GM13976 (cell line): ENCODE measurements at regions not wholly inside any gene's neighbourhood (a gene's known extent, or its start where the extent isn't known, plus 50 kb on each side); places are given as distances from the start of the nearest gene placed in this dataset.

Source experiments
- DNase-seq: peaks from one replicate; pipeline ENCODE4 v3.0.0; 2012; ENCODE audit warnings: low spot score
- CTCF ChIP-seq: IDR thresholded peaks from 2 replicates; pipeline ENCODE4 v1.5.1; 2012; ENCODE audit warnings: borderline replicate concordance, mild to moderate bottlenecking; ENCODE audit not compliant: insufficient read depth; ENCODE audit errors: extremely low read depth, missing control alignments, control extremely low read depth
- in situ Hi-C: fragments of 300-500 bp; cut with MboI; formaldehyde crosslinking; loops from one replicate; pipeline ENCODE4 v1.12.0; 2022; ENCODE audit warnings: low sequenced_read_pairs, mixed read lengths, inconsistent platforms; ENCODE audit not compliant: unreplicated experiment

- no peak for DNase-seq
- TF ChIP-seq CTCF, result no peak
- in situ Hi-C loops, result no loop called here
Measured at GRCh38 chr2:133734716-133735495, 166.6 kb upstream of the NCKAP5 start.

- no peak for DNase-seq
- TF ChIP-seq CTCF, result no peak
- in situ Hi-C loops, result no loop called here
Measured at GRCh38 chr2:133736674-133737073, 168.4 kb upstream of the NCKAP5 start.

- no peak for TF ChIP-seq CTCF
- no peak for DNase-seq
- in situ Hi-C loops, result no loop called here
Measured at GRCh38 chr2:133737242-133737993, 169.2 kb upstream of the NCKAP5 start.

GRCh38 chr2:133739039-133739438 is 170.8 kb upstream of the NCKAP5 start:
- no peak for DNase-seq
- no peak for TF ChIP-seq CTCF
- in situ Hi-C loops, result no loop called here

- TF ChIP-seq CTCF, result no peak
- in situ Hi-C loops, result no loop called here
- no peak for DNase-seq
Measured at GRCh38 chr2:133740500-133740899, 172.2 kb upstream of the NCKAP5 start.

GRCh38 chr2:133748007-133748700 is 179.9 kb upstream of the NCKAP5 start:
- no peak for TF ChIP-seq CTCF
- no peak for DNase-seq
- in situ Hi-C loops, result no loop called here
